Effector memory CD4-positive, alpha-beta T cell (primary cell): ENCODE measurements at regions not wholly inside any gene's neighbourhood (a gene's known extent, or its start where the extent isn't known, plus 50 kb on each side); places are given as distances from the start of the nearest gene placed in this dataset.

Experiments used
- DNase-seq, 3 donors: peaks; one replicate each; pipeline ENCODE4 v3.0.0-alpha.2; 2020
- H3K27ac ChIP-seq: 2 replicates; pipeline ENCODE4 v1.7.0; 2013; ENCODE audit warnings: mild to moderate bottlenecking, low read length, moderate library complexity; ENCODE audit not compliant: insufficient read depth, poor library complexity, severe bottlenecking
- H3K27me3 ChIP-seq: replicated peaks from 2 replicates; pipeline ENCODE4 v1.7.0; 2013; ENCODE audit warnings: mild to moderate bottlenecking, low read length; ENCODE audit not compliant: insufficient read depth, control insufficient read depth, poor library complexity, severe bottlenecking
- H3K36me3 ChIP-seq: 2 replicates; pipeline ENCODE4 v1.7.0; 2013; ENCODE audit warnings: mild to moderate bottlenecking, low read length, moderate library complexity; ENCODE audit not compliant: control insufficient read depth, insufficient read depth
- H3K4me1 ChIP-seq: 2 replicates; pipeline ENCODE4 v1.7.0; 2013; ENCODE audit warnings: low read length, mild to moderate bottlenecking; ENCODE audit not compliant: control insufficient read depth, insufficient read depth, poor library complexity, severe bottlenecking
- H3K4me3 ChIP-seq: 2 replicates; pipeline ENCODE4 v1.7.0; 2013; ENCODE audit warnings: low read length, low read depth, mild to moderate bottlenecking; ENCODE audit not compliant: insufficient read depth, poor library complexity, severe bottlenecking
- H3K9me3 ChIP-seq: 2 replicates; pipeline ENCODE4 v1.7.0; 2013; ENCODE audit warnings: mild to moderate bottlenecking, low read length, moderate library complexity; ENCODE audit not compliant: control insufficient read depth

DNA sequence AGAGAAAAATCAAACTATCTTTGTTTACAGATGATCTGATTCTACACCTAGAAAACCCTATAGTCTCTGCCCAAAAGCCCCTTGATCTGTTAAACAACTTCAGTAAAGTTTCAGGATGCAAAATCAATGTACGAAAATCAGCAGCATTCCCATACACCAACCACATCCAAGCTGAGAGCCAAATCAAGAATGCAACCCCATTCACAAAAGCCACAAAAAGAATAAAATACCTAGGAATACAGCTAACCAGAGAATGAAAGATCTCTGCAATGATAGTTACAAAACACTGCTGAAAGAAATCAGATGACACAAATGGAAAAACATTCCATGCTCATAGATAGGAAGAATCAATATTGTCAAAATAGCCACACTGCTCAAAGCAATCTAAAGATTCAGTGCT, 265.7 kb downstream of the AEBP2 start:
- no peaks in the 10 kb centered on the region for H3K4me1 ChIP-seq
- peaks cover 4% of the 10 kb centered on the region for H3K9me3 ChIP-seq
- no peaks in the 10 kb centered on the region for H3K27me3 ChIP-seq
- H3K4me3 ChIP-seq = no peak overlapping the region
- no peak overlapping the region for H3K27ac ChIP-seq
- H3K36me3 ChIP-seq = no peaks in the 10 kb centered on the region
- no peak for DNase-seq

DNA sequence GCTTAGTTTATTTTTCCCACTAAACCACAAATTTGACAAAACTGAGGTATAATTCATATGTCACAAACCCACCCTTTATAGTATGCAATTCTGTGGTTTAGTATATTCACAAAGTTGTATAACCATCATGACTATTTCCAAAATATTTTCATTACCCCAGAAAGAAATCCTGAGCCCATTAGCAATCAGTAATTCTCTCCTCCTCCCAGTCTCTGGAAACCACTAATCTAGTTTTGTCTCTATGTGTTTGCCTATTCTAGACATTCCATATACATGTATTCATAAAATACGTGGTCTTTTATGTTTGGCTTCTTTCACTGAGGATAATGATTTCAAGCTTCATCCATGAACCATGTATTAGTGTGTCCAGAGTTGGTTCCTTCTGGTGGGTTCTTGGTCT, 267.6 kb downstream of the AEBP2 start:
- Histone ChIP-seq H3K27ac (no peak overlapping the region), H3K9me3 (no peaks in the 10 kb centered on the region)

DNA sequence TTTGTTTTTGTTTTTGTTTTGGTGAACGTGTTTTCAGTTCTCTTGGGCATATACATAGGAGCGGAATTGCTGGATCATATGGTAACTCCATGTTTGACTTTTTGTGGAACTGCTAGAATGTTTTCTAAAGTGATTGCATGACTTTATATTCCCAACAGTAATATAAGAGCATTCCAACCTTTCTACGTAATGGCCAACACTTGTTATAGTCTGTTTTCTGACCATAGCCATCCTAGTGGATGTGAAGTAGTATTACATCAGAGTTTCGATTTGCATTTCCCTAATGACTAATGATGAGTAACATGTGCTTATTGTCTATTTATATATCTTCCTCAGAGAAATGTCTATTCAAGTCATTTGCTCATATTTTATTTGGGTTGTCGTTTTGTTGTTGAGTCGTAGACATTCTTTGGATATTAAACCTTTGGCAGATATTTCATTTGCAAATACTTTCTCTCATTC, 268.7 kb downstream of the AEBP2 start:
- no peak for DNase-seq
- H3K4me1 ChIP-seq = no peaks in the 10 kb centered on the region
- no peak overlapping the region for H3K27ac ChIP-seq

More for the DNA sequence above, 267.6 kb downstream of the AEBP2 start:
- Histone ChIP-seq H3K27me3 (no peaks in the 10 kb centered on the region), H3K4me1 (no peaks in the 10 kb centered on the region), H3K36me3 (no peaks in the 10 kb centered on the region), H3K4me3 (no peak overlapping the region)
- DNase-seq = no peak

DNA sequence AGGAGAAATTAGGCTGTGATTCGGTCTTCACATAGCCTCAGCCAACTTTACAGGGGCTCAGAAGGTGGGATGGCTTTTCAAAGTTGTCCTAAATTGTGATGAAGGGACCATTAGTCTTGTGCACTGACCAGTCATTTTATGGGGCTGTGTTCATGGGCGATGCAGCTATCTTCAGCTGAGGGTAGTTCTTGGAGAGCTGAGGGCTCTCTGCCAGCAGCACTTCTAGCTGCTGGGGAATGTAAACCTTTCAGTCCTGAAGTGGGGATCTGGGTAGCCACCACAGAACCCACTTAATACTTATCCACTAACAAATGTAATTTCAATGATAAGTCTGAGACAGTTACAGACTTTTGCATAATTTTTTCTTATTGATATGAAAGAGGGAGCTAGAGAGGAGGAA, 270.6 kb downstream of the AEBP2 start:
- no peaks in the 10 kb centered on the region for H3K9me3 ChIP-seq
- no peaks in the 10 kb centered on the region for H3K4me1 ChIP-seq
- no peaks in the 10 kb centered on the region for H3K27me3 ChIP-seq
- no peak overlapping the region for H3K4me3 ChIP-seq
- no peak overlapping the region for H3K27ac ChIP-seq
- DNase-seq = no peak
- H3K36me3 ChIP-seq = no peaks in the 10 kb centered on the region

More for the DNA sequence above, 268.7 kb downstream of the AEBP2 start:
- Histone ChIP-seq H3K27me3 (no peaks in the 10 kb centered on the region), H3K36me3 (no peaks in the 10 kb centered on the region), H3K9me3 (no peaks in the 10 kb centered on the region), H3K4me3 (no peak overlapping the region)

DNA sequence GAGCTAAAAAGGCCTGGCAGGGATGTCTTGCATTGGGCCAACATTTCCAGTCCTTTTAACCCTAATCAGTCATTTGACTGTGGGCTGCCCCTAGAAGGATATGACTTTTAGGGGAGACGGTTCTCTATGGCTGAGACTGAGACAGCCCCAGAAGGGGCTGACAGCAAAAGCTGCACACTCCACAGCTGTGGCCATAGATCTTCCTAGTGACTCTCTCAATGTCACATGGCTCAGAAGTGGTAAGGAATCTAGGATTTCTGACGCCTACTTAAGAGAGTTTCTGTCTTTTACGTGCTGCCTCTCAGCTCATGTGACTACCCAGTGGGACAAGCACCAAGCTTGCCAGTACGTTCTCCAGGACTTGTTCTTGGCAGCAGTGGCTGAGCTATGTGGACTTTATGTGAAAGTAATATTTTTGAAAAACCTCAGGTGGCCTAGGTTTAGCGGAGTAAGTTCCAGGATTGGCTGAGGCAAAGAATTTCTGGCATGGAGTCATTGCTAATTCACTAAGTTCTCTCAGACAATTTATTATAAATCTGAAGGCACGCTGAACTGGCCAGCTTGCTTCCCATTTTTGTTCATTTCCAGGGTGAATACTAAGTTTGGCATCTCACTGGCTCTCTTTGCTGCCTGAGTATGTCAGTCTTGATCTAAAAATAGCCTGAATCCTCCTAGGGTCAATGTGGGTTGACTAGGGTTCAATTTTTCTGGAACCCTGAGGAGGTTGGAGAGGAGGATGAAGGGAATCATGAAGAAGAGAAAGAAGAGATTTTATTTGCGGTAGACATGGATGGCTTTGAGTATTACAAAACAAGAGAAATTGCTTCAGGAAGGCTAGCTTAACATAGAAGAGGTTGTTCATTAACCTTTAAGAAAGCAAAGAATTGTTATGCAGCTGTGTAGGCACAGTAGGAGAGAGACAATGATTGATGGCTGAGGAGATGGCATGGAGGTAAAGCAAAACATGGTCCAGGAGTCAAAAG, 271.8 kb downstream of the AEBP2 start:
- no peaks in the 10 kb centered on the region for H3K4me1 ChIP-seq
- H3K27me3 ChIP-seq = no peaks in the 10 kb centered on the region
- H3K27ac ChIP-seq = no peak overlapping the region
- no peak overlapping the region for H3K4me3 ChIP-seq
- no peak for DNase-seq
- no peaks in the 10 kb centered on the region for H3K9me3 ChIP-seq
- no peaks in the 10 kb centered on the region for H3K36me3 ChIP-seq

DNA sequence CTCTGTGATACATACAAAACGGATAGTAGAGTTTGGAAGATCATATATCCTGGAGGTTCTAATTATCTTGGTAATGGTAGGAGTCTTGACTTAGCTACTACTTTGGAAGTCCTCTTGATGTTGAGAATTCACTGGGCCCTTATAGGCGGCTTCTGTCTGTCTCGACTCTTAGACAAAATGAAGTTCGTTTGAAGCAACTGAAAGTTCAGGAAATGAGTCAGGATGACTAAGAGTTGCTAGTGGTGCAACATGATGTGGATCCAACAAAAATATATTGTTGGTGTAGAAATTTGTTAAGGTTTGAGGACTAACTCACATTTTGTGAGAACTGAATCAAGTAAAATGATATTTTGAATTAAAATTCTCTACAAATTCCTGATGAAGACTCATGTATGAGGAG, 272.7 kb downstream of the AEBP2 start:
- Histone ChIP-seq H3K27me3 (no peaks in the 10 kb centered on the region), H3K4me1 (no peaks in the 10 kb centered on the region), H3K4me3 (no peak overlapping the region), H3K9me3 (no peaks in the 10 kb centered on the region), H3K36me3 (no peaks in the 10 kb centered on the region), H3K27ac (no peak overlapping the region)
- DNase-seq = no peak

DNA sequence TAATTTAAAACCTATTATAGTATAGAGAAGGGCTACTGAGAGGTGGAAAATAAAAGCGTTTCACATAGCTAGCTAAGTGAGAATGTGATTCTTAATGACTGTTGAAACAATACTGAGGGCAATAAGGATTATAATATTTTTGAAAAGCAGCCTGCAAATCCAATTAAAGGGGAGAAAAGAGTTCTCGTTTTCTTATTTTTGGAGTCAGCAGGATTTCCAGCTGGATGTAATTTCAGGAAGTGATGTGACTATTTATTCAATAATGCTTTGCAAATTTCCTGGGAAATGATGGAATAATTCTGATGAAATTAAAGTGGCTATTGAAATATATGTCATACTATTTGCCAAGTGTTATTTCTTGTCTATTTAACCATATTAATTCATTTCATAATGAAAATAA, 279.1 kb downstream of the AEBP2 start:
- no peaks in the 10 kb centered on the region for H3K9me3 ChIP-seq
- no peaks in the 10 kb centered on the region for H3K4me1 ChIP-seq
- H3K27ac ChIP-seq = no peak overlapping the region
- H3K36me3 ChIP-seq = no peaks in the 10 kb centered on the region
- no peak for DNase-seq
- H3K4me3 ChIP-seq = no peak overlapping the region
- no peaks in the 10 kb centered on the region for H3K27me3 ChIP-seq

DNA sequence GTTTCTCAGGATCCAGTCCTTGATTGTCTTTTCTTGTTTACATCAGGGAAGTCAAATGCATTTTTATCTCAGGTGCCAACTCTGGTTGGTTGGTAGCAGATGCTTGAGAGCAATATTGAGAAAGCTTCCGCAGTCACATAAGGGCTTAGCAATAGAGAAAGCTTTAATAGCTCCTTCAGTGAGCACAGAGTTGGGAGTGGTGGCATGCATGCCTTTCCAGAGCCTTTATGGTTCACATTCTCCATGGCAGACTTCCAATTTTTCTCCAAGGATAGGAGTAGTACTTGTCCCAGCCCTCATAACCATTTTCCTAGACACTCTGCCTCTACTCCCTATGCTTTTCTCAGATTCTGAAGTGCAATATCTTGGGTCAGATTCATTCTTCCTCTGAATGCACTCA, 280.4 kb downstream of the AEBP2 start:
- no peak overlapping the region for H3K27ac ChIP-seq
- H3K36me3 ChIP-seq = no peaks in the 10 kb centered on the region
- H3K9me3 ChIP-seq = no peaks in the 10 kb centered on the region
- no peaks in the 10 kb centered on the region for H3K27me3 ChIP-seq
- H3K4me1 ChIP-seq = no peaks in the 10 kb centered on the region
- no peak for DNase-seq
- no peak overlapping the region for H3K4me3 ChIP-seq

DNA sequence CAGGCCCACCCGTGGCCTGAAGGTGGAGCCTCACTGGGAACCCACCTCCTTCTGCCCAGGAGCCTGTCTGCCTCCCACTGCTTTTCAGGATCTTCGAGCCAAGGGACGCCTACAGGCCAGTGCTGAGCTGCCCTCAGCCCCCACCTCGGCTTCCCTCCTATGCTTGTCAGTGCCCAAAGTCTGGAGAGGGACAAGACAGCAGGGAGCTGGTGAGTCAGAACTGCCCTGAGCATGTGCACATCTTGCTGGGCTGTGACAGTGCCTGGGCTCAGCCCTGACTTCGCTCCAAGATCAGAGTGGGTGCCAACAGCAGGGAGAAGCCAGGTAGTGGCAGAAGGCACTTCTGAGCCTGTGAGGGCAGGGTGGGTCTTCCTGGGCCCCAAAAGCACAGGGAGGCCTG, 286.8 kb downstream of the AEBP2 start:
- Histone ChIP-seq H3K27ac (no peak overlapping the region), H3K9me3 (no peaks in the 10 kb centered on the region), H3K4me3 (no peak overlapping the region), H3K27me3 (no peaks in the 10 kb centered on the region), H3K36me3 (no peaks in the 10 kb centered on the region), H3K4me1 (no peaks in the 10 kb centered on the region)
- no peak for DNase-seq

DNA sequence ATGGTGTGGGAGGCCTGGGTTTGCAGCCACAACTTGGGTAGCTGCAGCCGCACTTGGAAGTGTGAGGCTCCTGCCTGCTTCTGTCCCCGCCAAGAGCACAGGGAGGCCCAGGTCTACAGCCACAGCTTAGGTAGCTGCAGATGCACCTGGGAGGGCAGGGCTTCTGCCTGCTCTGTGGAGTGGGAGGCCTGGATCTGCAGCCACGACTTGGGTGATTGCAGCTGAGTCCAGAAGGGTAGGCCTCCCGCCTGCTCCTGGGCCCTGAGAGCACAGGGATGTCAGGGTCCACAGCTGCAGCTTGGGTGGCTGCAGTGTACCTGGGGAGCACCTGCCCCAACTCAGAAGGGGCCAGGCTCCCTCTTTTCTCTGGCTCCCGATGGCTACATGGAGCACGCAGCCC, 287.3 kb downstream of the AEBP2 start:
- H3K4me1 ChIP-seq = no peaks in the 10 kb centered on the region
- no peak for DNase-seq
- no peak overlapping the region for H3K4me3 ChIP-seq
- no peaks in the 10 kb centered on the region for H3K9me3 ChIP-seq
- no peaks in the 10 kb centered on the region for H3K27me3 ChIP-seq
- no peaks in the 10 kb centered on the region for H3K36me3 ChIP-seq
- no peak overlapping the region for H3K27ac ChIP-seq
